Epithelial cell of esophagus (primary cell): ENCODE measurements at regions not wholly inside any gene's neighbourhood (a gene's known extent, or its start where the extent isn't known, plus 50 kb on each side); places are given as distances from the start of the nearest gene placed in this dataset.

Source experiments
- DNase-seq: peaks from one replicate; pipeline ENCODE4 v3.0.0; 2010; ENCODE audit warnings: low read depth
- H3K4me3 ChIP-seq: 2 replicates; pipeline ENCODE4 v1.5.1; 2011; ENCODE audit warnings: mild to moderate bottlenecking, low read length, control low read depth
- TF ChIP-seq, protein P1 (sequence below): IDR thresholded peaks from 2 replicates; pipeline ENCODE4 v1.5.1; 2011; ENCODE audit warnings: low read depth, mild to moderate bottlenecking, low read length, control low read depth, inconsistent platforms; ENCODE audit not compliant: insufficient read depth; ENCODE audit errors: missing control alignments

DNA sequence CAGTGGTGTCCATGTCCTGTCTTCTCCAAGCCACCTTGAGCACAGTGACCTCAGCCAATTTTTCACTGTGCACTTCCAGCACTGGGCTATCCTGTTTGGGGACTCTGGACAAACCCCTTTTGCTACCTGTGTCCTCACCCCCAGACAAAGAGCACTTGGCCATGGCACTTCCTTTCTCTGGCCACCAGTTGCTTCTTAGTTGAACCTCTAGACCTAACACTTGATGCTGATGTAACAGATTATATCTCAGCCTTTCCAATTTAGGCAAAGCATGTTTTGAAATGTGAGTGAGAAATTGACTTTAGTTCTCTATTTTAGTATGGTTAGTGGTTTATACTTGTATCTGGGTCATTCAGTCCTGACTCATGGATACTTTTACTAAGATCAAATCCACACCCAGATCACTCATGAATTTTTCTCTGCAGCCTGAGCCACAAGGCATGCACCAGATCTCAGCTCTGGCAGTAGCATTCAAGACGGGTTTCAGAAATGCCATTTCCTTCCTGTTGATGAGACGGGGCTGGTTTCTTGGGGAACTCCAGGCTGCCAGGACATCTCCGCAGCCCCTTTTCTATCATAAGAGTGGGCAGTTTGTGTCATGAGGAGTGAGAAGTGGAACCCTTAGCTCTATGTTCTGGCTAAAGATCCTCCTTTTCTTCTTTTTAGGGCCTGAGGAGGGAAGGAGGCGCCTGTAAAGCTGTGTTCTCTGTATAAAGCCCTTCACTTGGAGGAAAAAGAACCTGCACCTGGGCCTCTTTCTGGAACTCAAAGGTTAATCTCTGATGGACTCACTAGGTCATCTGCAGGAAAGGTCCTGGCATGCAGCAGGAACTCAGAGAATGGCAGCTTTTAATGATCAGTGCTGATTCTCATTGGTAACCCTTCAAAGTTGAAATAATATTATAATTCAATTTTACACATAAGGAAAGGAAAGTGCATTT, 185.6 kb upstream of the TENM4 start:
- TF ChIP-seq, protein P1, sequence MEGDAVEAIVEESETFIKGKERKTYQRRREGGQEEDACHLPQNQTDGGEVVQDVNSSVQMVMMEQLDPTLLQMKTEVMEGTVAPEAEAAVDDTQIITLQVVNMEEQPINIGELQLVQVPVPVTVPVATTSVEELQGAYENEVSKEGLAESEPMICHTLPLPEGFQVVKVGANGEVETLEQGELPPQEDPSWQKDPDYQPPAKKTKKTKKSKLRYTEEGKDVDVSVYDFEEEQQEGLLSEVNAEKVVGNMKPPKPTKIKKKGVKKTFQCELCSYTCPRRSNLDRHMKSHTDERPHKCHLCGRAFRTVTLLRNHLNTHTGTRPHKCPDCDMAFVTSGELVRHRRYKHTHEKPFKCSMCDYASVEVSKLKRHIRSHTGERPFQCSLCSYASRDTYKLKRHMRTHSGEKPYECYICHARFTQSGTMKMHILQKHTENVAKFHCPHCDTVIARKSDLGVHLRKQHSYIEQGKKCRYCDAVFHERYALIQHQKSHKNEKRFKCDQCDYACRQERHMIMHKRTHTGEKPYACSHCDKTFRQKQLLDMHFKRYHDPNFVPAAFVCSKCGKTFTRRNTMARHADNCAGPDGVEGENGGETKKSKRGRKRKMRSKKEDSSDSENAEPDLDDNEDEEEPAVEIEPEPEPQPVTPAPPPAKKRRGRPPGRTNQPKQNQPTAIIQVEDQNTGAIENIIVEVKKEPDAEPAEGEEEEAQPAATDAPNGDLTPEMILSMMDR = no peak
- no peak overlapping the region for H3K4me3 ChIP-seq
- peak; percentile 65 for DNase-seq

DNA sequence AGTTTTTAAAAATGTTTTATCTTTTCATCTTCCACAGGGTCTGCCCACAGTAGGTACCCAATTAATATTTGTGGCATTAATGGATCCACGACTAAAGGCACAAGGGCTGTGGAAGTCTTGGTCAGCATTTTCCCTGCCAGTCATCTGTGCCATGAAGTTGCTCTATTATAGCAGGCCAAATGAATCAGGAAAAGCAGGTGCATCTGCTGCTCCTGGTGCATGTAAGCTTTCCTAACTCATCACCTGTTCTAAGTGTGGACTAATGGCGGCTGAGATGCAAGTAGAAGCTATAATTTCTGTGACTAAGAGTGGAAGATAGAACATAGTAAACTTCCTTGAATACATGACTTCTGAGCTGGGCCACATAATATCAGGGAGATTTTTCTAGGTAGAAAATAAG, 182.5 kb upstream of the TENM4 start:
- TF ChIP-seq, protein P1 = no peak
- H3K4me3 ChIP-seq = no peak overlapping the region
- peak; percentile 52 for DNase-seq

DNA sequence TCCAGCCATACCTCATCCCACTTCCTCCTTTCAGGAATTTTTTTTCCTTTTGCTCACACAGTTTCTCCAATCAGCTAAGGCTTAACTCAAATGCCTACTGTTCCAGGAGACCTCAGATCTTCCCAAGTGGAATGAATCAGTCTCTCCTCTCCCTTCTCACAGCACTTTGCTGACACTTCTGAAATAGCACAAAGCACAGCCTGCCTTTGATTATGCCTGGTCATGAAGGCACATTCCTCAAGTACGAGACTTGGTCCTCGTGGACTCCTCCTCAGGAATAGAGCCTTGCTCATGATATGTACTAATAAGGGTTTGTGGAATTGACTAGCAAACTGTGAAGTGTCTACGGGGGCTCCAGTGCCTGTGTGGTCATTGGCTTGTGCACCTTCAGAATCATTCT, 176.7 kb upstream of the TENM4 start:
- H3K4me3 ChIP-seq = no peak overlapping the region
- DNase-seq = peak; percentile 29
- TF ChIP-seq, protein P1 = no peak

DNA sequence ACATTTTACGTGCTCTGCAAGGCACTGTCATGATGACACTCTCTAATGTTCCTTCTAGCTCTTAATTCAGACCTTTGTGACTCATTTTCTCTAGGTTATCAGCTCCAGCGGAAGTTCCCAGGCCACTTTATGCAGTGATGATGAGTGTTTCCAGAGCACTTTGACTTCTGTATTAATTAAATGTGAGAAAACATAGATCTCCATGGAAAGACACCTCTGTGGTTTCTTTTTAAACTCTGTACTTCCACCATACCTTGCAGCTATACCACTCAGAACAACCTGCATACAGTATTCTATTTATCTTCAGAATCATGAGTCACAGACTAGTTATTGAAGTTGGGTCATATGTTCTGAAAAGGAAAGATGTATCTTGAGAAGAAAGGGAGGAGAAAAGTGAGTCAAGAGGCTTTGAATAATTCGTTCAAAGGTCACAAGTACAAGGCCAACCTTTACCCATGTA, 175.6 kb upstream of the TENM4 start:
- TF ChIP-seq, protein P1 = no peak
- no peak overlapping the region for H3K4me3 ChIP-seq
- peak; percentile 72 for DNase-seq

DNA sequence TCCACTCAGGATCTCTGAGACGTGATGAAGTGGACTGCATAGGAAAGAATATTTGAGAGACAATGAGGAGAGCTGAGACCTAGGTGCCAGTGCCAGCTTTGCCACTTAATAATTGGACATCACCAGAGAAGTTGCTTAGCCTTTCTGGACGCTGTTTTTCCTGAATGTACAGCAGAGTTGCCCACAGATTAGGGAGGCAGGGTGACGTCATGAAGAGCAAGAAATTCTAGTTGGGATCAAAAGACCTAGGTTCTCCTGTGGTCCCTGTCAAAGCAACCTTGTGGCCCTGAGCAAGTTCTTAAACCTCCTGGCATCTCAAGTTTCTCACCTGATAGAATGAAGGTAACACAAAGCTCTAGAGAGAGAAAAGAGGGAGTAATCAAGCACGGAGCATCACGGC, 174.6 kb upstream of the TENM4 start:
- no peak overlapping the region for H3K4me3 ChIP-seq
- TF ChIP-seq, protein P1 = no peak
- no peak for DNase-seq

DNA sequence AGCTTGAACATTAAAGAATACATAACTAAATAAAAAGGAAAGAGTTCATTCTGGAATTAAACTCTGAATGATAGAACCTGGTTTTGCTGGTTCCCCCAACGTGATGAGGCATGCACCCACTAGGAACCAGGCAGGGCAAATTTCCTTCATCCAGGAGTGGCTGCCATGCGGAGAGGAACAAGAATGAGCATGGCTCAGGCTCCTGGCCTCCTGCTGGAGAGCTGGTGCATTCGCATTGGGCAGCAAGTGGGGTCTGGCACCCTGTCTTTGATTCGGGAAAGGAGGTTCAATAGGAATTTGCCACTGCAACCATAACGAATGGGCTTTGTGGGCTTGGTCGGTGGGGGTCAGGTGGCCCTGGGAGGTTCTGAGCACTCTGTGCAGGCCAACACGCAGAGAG, 169.8 kb upstream of the TENM4 start:
- DNase-seq = peak; percentile 55
- TF ChIP-seq, protein P1 = peak; percentile 42
- H3K4me3 ChIP-seq = no peak overlapping the region
